ENCODE measurements at regions not wholly inside any gene's neighbourhood (a gene's known extent, or its start where the extent isn't known, plus 50 kb on each side); places are given as distances from the start of the nearest gene placed in this dataset.

DNA sequence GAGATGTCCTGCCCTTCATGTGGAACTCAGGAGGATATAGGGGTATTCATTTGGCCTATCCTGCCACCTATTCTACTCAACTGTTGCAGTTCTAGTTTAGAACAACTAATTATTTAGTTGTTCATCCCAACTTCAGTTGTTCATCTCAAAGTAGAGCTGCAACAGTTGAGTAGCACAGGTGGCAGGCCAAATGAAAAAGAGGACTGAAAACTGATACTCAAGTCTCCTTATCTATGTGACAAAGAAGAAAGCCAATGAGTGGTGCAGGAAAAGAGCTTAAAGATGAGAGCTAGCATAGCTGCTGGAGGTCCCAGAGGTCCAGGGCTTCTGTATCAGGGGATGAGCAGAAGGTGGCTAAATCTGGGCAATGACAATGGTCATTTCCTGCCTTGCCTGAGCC lies 148.9 kb upstream of the KITLG start:
- Histone ChIP-seq H3K9me3 (ENCODE audit: insufficient read depth, low read depth) (no peaks in the 10 kb centered on the region), H3K9me2 (ENCODE audit: insufficient read depth) (no peaks in the 10 kb centered on the region), H3K4me1 (replicated peaks; ENCODE audit: insufficient read depth) (no peaks in the 10 kb centered on the region), H3K79me2 (ENCODE audit: low read depth) (no peaks in the 10 kb centered on the region), H3K36me3 (ENCODE audit: low read depth) (no peaks in the 10 kb centered on the region), H3K4me2 (no peak overlapping the region), H3F3A (ENCODE audit: insufficient read depth, low read depth) (no peaks in the 10 kb centered on the region), H4K20me1 (ENCODE audit: insufficient read depth) (no peaks in the 10 kb centered on the region), H3K27me3 (ENCODE audit: insufficient read depth, low read depth) (no peaks in the 10 kb centered on the region), H3K4me3 (no peak overlapping the region), H3K27ac (no peak overlapping the region), H2AFZ (no peak overlapping the region)
- ChIA-PET POLR2A (ENCODE audit: unreplicated experiment) (no interaction called here), CTCF (no interaction called here)
- BruUV-seq (replicated peaks), result no TSS peak
- intact Hi-C loops (cut with micrococcal nuclease; ENCODE audit: unreplicated experiment), result no loop called here
- DNase-seq, result no peak
- TF ChIP-seq EZH2 (IDR thresholded peaks at IDR 0.05; ENCODE audit: low read depth), result no peak
- TF ChIP-seq, protein P1, sequence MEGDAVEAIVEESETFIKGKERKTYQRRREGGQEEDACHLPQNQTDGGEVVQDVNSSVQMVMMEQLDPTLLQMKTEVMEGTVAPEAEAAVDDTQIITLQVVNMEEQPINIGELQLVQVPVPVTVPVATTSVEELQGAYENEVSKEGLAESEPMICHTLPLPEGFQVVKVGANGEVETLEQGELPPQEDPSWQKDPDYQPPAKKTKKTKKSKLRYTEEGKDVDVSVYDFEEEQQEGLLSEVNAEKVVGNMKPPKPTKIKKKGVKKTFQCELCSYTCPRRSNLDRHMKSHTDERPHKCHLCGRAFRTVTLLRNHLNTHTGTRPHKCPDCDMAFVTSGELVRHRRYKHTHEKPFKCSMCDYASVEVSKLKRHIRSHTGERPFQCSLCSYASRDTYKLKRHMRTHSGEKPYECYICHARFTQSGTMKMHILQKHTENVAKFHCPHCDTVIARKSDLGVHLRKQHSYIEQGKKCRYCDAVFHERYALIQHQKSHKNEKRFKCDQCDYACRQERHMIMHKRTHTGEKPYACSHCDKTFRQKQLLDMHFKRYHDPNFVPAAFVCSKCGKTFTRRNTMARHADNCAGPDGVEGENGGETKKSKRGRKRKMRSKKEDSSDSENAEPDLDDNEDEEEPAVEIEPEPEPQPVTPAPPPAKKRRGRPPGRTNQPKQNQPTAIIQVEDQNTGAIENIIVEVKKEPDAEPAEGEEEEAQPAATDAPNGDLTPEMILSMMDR (conservative IDR thresholded peaks at IDR 0.05), result no peak

GRCh38 chr12:88726806-88727720 lies 146.8 kb upstream of the KITLG start:
- DNase-seq, result no peak
- no peaks in the 10 kb centered on the region for H3K79me2 ChIP-seq (ENCODE audit: low read depth)
- no peaks in the 10 kb centered on the region for H3K27me3 ChIP-seq (ENCODE audit: insufficient read depth, low read depth)
- TF ChIP-seq, protein P1 (conservative IDR thresholded peaks at IDR 0.05), result no peak
- no peak for TF ChIP-seq EZH2 (IDR thresholded peaks at IDR 0.05; ENCODE audit: low read depth)
- ChIA-PET POLR2A (ENCODE audit: unreplicated experiment) (no interaction called here), CTCF (no interaction called here)
- intact Hi-C loops (cut with micrococcal nuclease; ENCODE audit: unreplicated experiment), result no loop called here
- H3K4me2 ChIP-seq, result no peak overlapping the region
- no TSS peak for BruUV-seq (replicated peaks)
- no peaks in the 10 kb centered on the region for H3K36me3 ChIP-seq (ENCODE audit: low read depth)
- no peaks in the 10 kb centered on the region for H4K20me1 ChIP-seq (ENCODE audit: insufficient read depth)
- H3K9me2 ChIP-seq (ENCODE audit: insufficient read depth), result no peaks in the 10 kb centered on the region
- no peaks in the 10 kb centered on the region for H3K4me1 ChIP-seq (replicated peaks; ENCODE audit: insufficient read depth)
- H3K9me3 ChIP-seq (ENCODE audit: insufficient read depth, low read depth), result no peaks in the 10 kb centered on the region
- H3K4me3 ChIP-seq, result no peak overlapping the region
- no peak overlapping the region for H2AFZ ChIP-seq
- H3K27ac ChIP-seq, result no peak overlapping the region
- H3F3A ChIP-seq (ENCODE audit: insufficient read depth, low read depth), result no peaks in the 10 kb centered on the region

DNA sequence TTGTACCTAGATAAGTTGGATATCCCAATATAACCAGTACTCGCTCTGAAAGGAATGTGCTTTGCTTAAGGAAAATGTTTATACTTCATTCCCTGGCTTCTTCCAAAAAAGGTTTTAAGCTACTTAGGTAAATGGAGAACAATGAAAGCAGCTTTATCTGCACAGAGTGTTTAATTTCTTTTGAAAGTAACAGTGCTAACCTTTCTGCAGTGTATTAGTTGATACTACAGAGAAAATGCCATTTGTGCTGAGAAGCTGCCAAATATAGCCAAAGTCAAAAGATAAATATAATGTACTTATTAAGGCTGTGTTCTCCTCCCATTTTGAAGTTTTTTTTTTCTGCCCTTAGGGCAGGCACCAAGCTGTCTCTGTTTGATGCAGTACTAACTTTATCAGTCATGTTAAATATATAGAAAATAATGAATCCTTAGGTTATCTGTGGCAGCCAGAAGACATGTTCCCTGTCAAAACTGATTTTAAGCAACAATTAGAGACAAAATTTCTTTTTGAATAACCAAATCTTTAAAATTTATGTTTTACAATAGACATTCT lies 145.4 kb upstream of the KITLG start:
- BruUV-seq (replicated peaks), result no TSS peak
- Histone ChIP-seq H3K9me3 (ENCODE audit: insufficient read depth, low read depth) (no peaks in the 10 kb centered on the region), H3F3A (ENCODE audit: insufficient read depth, low read depth) (no peaks in the 10 kb centered on the region), H4K20me1 (ENCODE audit: insufficient read depth) (no peaks in the 10 kb centered on the region), H3K9me2 (ENCODE audit: insufficient read depth) (no peaks in the 10 kb centered on the region), H2AFZ (no peak overlapping the region), H3K79me2 (ENCODE audit: low read depth) (no peaks in the 10 kb centered on the region), H3K27ac (no peak overlapping the region), H3K4me3 (no peak overlapping the region), H3K4me2 (no peak overlapping the region), H3K36me3 (ENCODE audit: low read depth) (no peaks in the 10 kb centered on the region), H3K4me1 (replicated peaks; ENCODE audit: insufficient read depth) (no peaks in the 10 kb centered on the region), H3K27me3 (ENCODE audit: insufficient read depth, low read depth) (no peaks in the 10 kb centered on the region)
- ChIA-PET POLR2A (ENCODE audit: unreplicated experiment) (no interaction called here), CTCF (no interaction called here)
- TF ChIP-seq, protein P1 (conservative IDR thresholded peaks at IDR 0.05), result no peak
- TF ChIP-seq EZH2 (IDR thresholded peaks at IDR 0.05; ENCODE audit: low read depth), result no peak
- intact Hi-C loops (cut with micrococcal nuclease; ENCODE audit: unreplicated experiment), result no loop called here
- no peak for DNase-seq
